Skeletal muscle cell (primary cell): ENCODE measurements at regions not wholly inside any gene's neighbourhood (a gene's known extent, or its start where the extent isn't known, plus 50 kb on each side); places are given as distances from the start of the nearest gene placed in this dataset.
"Not testable (repeated sequence)": the region's sequence is repeated elsewhere in the genome, so short reads cannot be mapped to it uniquely, and the experiment has no call there.

Experiments
- DNase-seq: peaks from one replicate; pipeline ENCODE4 v3.0.0-alpha.2; 2010; ENCODE audit warnings: low read depth
- H3K4me3 ChIP-seq: 2 replicates; pipeline ENCODE4 v1.5.1; 2011; ENCODE audit warnings: low read depth, mild to moderate bottlenecking, control low read depth, low read length, moderate library complexity

DNA sequence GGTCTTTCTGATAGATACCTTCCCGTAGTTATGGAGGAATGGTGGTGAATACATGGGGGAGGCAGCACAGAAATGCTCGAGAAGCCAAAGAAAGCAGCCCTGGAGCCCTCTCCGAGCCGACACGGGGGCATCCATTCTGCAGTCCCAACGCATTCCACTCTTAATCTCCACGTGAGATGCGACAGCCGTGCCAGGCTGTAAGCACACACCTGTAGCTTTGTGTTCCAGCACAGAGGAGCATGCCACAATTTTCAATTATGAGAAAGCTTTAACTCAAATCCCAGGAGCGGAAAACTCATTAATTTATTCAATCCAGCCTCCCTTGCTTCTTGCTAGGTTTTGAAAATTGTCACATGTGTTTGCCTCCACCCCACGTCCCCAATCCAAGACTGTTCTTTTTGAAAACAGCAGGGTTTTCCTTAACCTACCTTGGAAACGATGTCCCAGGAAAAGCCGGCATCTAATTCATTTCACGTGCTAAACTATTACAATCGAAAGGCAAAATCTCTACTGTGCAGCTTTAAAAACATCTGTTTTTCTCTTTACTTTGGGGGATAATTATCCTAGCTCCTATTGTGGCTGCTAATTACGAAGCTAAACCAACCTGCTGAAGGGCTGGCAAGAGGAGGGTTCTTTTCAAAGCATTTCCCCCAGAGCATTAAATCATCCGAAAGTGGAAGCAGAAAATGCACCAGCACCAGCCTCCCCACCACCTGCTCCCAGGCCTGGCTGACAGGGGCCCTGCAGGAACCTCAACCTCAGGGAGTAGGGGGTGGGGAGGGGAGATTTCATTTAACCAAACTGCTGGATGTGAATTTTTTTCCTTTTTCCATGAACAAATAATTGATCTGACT is 56.0 kb upstream of the CHST15 start:
- DNase-seq, result no peak
- H3K4me3 ChIP-seq, result no peak overlapping the region

DNA sequence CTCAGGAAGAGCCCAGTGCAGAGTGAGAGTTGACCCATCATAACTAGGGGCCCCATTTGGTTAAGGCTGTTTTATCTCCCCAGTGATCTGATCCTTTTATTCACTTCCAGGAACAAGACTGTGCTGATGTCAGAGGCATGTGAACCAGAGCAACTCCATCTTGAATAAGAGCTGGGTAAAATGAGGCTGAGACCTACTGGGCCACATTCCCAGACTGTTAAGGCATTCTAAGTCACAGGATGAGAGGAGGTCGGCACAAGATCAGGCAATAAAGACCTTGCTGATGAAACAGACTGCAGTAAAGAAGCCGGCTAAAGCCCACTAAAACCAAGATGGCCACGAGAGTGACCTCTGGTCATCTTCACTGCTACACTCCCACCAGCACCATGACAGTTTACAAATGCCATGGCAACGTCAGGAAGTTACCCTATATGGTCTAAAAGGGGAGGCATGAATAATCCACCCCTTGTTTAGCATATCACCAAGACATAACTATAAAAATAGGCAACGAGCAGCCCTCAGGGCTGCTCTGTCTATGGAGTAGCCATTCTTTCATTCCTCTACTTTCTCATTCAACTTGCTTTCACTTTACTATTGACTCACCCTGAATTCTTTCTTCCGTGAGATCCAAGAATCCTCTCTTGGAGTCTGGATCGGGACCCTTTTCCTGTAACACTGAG is 55.3 kb upstream of the CHST15 start:
- not testable (repeated sequence) for H3K4me3 ChIP-seq, DNase-seq

DNA sequence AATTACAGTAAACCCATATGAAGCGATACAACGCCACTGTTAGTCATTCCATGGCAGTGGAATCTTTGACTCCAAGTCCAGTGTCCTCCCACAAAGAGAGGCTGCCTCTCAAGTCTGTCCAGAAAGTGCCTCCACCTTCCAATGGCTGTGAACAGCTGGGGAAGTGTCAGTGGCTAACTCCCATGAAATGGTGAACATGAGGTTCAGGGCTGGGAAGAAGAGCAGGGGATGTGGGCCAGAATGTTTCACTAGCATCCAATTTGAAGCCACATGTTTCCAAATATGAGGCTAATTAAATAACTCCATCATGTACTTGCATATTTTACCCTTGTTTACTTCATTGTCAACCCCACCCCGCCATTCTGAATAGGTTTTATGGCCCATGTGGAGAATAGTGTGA is 53.1 kb upstream of the CHST15 start:
- H3K4me3 ChIP-seq, result no peak overlapping the region
- DNase-seq, result no peak

DNA sequence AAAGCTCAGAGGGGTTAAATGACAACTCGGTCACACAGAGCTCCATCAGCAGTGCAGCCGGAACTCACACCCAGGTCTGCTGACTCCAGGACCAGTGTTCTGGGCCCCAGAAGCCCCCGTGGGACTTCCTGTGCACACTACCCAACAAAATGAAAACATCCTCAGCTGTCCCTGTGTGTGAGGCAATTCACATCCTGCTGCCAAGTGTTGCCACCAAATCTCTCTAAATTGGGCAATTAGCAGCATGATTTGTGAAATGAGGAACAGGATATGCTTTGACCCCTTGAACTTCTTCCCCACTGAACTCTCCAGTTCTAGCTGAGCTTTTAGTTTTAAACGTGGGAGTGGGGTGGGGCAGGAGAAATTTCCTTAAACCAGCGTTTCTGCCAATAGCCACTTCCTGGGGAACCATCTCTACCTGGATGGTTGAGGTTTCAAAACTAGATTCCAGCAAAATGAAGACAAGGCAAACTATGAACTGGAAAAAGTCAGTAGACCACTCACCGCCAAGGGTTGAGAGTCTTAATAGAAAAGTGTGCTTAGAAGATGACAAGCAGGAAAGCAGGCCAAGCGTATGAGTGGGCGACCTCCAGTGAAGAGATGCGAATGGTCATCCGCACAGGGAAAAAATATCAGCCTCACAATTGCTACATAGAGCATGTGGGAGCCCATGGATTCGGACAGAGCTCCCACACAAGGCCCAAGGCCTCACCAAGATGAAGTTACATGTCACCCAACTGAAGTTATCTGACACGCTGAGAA is 51.9 kb upstream of the CHST15 start:
- no peak overlapping the region for H3K4me3 ChIP-seq
- no peak for DNase-seq

DNA sequence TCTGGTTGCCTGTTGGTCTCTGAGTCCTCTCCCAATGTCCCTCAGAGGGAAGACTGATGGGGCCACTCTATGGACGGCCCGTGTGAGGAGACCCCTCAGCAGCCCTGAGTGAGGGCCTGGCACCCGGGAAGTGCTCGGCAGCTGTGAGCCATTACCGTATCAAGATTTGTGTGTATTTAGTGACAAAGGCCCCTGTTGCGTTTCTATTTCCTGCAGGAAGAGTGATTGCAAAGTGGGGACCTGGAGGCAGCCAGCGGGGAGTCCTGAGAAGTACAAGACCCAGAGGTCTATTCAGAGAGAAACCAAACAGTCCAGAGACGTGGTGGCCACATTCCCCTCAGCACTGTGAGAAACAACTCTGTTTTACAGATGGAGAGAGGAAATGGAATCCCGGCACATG is 51.1 kb upstream of the CHST15 start:
- no peak overlapping the region for H3K4me3 ChIP-seq
- no peak for DNase-seq

DNA sequence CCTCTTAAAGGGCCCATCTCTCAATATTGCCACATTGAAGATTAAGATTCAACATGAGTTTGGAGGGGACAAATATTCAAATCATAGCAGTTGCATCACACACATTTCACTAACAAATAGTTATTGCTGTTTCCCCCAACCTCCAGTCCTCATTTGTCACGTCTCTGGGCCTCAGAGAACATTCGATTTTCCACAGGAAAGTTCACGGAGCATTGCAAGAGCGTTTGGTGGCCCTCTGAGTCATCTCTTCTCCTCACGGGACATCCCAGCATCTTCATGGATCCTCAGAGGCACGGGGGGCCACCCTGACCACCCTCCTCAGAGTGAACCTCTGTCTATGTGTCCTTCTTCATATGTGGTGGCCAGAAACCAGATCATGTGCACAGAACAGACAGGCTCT is 50.3 kb upstream of the CHST15 start:
- no peak for DNase-seq
- no peak overlapping the region for H3K4me3 ChIP-seq
